Stimulated activated memory B cell treated with anti-CD40 and anti-IgM and Interleukin-4, amounts not matched to agents 10 μg/mL and 1 μg/mL and 100 μg/mL, for 72 hours (primary cell): ENCODE measurements at regions not wholly inside any gene's neighbourhood (a gene's known extent, or its start where the extent isn't known, plus 50 kb on each side); places are given as distances from the start of the nearest gene placed in this dataset.

Experiments
- ATAC-seq: fragments of 150-1000 bp; cut with Tn5 transposase; 2 replicates; pipeline ENCODE4 v1.10.0; 2021
- H3K27ac Mint-ChIP-seq: one replicate; pipeline ENCODE4 v1.8.0; 2022; ENCODE audit warnings: mild to moderate bottlenecking, mixed read lengths
- H3K27me3 Mint-ChIP-seq: one replicate; pipeline ENCODE4 v1.8.0; 2022; ENCODE audit warnings: mixed read lengths
- H3K36me3 Mint-ChIP-seq: one replicate; pipeline ENCODE4 v1.8.0; 2022; ENCODE audit warnings: mixed read lengths
- H3K4me1 Mint-ChIP-seq: one replicate; pipeline ENCODE4 v1.8.0; 2022; ENCODE audit warnings: mixed read lengths
- H3K4me3 Mint-ChIP-seq: one replicate; pipeline ENCODE4 v1.8.0; 2022; ENCODE audit warnings: mild to moderate bottlenecking, moderate library complexity, mixed read lengths
- H3K9me3 Mint-ChIP-seq: one replicate; pipeline ENCODE4 v1.8.0; 2022; ENCODE audit warnings: mixed read lengths

DNA sequence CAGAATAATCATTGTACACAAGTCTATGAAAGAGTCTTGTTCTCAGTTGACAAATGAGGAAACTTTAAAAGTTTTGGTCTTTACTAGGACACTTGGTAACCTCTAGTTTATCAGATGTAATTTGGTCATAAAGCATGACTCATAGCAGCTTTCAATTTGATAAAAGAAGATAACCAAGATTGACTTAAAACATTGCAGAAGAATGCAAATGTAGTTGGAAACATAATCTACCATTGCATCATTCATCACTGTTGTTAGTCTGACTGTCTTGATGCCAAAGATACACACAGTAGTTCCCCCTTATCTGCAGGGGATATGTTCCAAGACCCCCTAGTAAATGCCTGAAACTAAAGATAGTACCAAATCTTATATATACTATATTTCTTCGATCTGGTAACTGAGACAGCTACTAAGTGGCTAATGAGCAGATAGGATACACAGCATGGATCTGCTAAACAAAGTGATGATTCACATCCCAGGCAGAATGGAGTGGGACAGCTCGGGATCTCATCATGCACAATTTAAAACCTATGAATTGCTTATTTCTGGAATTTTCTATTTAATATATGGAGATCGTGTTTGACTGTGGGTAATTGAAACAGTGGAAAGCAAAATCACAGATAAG is 131.4 kb upstream of the CCDC68 start:
- Mint-ChIP-seq H3K9me3 (no peaks in the 10 kb centered on the region), H3K36me3 (peaks cover 12% of the 10 kb centered on the region), H3K4me3 (no peak overlapping the region), H3K27ac (peak overlapping the region; percentile 85), H3K27me3 (no peaks in the 10 kb centered on the region), H3K4me1 (peaks cover 74% of the 10 kb centered on the region)
- ATAC-seq: no peak

DNA sequence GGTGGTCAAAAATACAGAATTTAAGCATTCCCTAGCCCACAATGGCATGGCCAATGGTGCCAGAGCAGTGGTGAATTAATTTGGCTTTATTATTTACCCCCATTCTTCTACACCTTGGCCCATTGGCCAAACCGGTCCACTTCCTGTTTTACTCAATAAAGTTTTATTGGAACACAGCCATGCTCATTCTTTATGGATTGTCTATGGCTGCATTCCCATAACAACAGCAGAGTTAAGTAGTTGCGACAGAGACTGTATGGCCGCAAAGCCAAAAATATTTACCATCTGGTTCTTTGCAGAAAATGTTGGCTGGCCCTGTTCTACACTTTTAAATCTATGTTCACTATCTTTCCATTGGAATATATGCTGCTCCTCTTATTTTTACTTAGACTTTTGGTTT is 130.3 kb upstream of the CCDC68 start:
- ATAC-seq: no peak
- H3K36me3 Mint-ChIP-seq: peaks cover 12% of the 10 kb centered on the region
- H3K27ac Mint-ChIP-seq: peak overlapping the region; percentile 85
- H3K9me3 Mint-ChIP-seq: no peaks in the 10 kb centered on the region
- H3K27me3 Mint-ChIP-seq: no peaks in the 10 kb centered on the region
- no peak overlapping the region for H3K4me3 Mint-ChIP-seq
- H3K4me1 Mint-ChIP-seq: peaks cover 71% of the 10 kb centered on the region

DNA sequence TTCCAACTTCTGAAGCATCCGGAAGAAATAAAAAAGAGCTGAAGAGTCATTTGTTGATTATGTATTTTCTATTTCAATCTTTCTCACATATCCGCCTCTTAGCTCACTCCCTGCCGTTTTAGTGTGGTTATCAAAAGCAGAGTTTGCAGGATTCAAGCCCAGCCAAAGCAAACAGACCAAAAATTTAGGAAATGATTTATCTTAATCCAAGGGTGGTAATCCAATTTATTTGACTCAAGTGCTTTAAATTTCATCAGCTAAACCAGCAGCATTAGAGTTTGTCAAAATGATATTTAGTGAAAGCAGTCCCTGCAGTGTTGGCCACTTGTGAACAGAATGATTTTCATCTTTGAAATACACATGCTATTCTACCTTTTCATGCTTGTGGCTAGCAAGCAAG is 129.3 kb upstream of the CCDC68 start:
- Mint-ChIP-seq H3K36me3 (peaks cover 18% of the 10 kb centered on the region), H3K4me3 (peak overlapping the region; percentile 29), H3K27me3 (no peaks in the 10 kb centered on the region), H3K4me1 (peaks cover 70% of the 10 kb centered on the region), H3K9me3 (no peaks in the 10 kb centered on the region), H3K27ac (peak overlapping the region; percentile 85)
- ATAC-seq: no peak

DNA sequence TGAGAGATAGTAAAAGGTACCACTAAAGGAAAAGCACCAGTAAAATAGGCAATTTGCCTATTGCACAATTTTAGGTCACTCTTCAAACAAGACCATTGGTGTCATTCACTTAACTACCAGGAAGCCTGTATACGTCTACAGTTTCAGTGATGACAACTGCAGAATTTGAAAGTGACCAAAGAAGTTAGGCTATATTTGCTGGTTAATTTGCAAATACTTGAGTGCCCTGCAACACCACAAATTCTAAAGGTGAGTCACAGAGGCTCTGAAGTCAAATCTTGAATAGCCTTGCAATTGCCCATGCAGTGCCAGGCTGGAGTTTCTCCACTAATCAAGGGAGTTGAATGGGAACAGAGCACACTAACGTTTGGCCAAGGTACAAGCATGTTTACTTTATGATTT is 128.7 kb upstream of the CCDC68 start:
- Mint-ChIP-seq H3K9me3 (no peaks in the 10 kb centered on the region), H3K4me1 (peaks cover 64% of the 10 kb centered on the region), H3K4me3 (peak overlapping the region; percentile 29), H3K36me3 (peaks cover 20% of the 10 kb centered on the region), H3K27me3 (no peaks in the 10 kb centered on the region), H3K27ac (peak overlapping the region; percentile 85)
- ATAC-seq: peak; percentile 46

DNA sequence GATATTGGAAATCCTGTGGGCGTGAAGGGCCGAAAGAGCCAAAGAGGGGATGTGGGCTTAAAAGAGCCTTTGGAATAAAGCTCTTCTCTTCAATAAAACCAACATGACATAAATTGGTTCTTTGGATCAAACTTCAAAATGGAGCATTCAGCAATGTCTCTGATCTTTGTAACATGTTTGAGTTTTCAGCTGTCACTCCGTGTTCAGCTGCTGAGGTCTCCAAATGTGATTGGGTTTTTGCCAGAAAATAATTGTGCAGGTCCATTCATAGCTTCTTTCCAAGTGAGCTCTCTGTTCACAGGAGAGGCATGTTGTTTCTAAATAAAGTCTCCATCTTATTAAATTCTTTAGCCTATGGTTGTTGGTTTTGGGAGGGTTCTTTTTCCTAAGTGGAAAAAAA is 127.6 kb upstream of the CCDC68 start:
- peaks cover 17% of the 10 kb centered on the region for H3K36me3 Mint-ChIP-seq
- no peak overlapping the region for H3K4me3 Mint-ChIP-seq
- H3K27ac Mint-ChIP-seq: peak overlapping the region; percentile 85
- no peaks in the 10 kb centered on the region for H3K9me3 Mint-ChIP-seq
- peaks cover 58% of the 10 kb centered on the region for H3K4me1 Mint-ChIP-seq
- H3K27me3 Mint-ChIP-seq: no peaks in the 10 kb centered on the region
- ATAC-seq: no peak

- H3K4me3 Mint-ChIP-seq: peak overlapping the region; percentile 35
These were observed 126.5 kb upstream of the CCDC68 start for GRCh38 chr18:55085557-55086285.

DNA sequence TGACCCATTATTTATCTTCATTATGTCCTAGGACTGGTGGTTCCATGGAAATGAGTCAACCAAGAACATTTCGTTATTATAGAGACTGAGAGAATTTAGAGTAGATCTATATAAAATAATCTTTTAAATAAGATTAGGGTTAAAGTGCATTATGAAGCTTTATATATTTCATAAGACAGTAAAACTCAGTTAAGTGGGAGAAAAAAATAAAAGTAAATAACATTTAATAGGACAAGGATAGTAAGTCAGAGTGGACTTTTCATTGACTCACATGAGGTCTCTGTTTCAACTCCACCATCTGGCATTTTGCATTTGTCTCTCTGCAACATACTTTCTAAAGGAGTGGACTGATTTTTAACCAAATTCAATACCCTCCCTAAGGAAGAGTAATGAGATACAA is 125.3 kb upstream of the CCDC68 start:
- no peak for ATAC-seq
- H3K4me3 Mint-ChIP-seq: no peak overlapping the region
- no peaks in the 10 kb centered on the region for H3K27me3 Mint-ChIP-seq
- peaks cover 58% of the 10 kb centered on the region for H3K4me1 Mint-ChIP-seq
- H3K27ac Mint-ChIP-seq: peak overlapping the region; percentile 85
- H3K36me3 Mint-ChIP-seq: peaks cover 11% of the 10 kb centered on the region
- H3K9me3 Mint-ChIP-seq: no peaks in the 10 kb centered on the region

More at GRCh38 chr18:55085557-55086285, 126.5 kb upstream of the CCDC68 start:
- peak; percentile 91 for ATAC-seq
- H3K27me3 Mint-ChIP-seq: no peaks in the 10 kb centered on the region
- H3K9me3 Mint-ChIP-seq: no peaks in the 10 kb centered on the region
- H3K27ac Mint-ChIP-seq: peak overlapping the region; percentile 85
- peaks cover 65% of the 10 kb centered on the region for H3K4me1 Mint-ChIP-seq
- H3K36me3 Mint-ChIP-seq: peaks cover 17% of the 10 kb centered on the region

GRCh38 chr18:55083461-55083860 is 124.2 kb upstream of the CCDC68 start:
- no peaks in the 10 kb centered on the region for H3K9me3 Mint-ChIP-seq
- H3K36me3 Mint-ChIP-seq: peaks cover 11% of the 10 kb centered on the region
- no peaks in the 10 kb centered on the region for H3K27me3 Mint-ChIP-seq
- H3K4me1 Mint-ChIP-seq: peaks cover 52% of the 10 kb centered on the region
- no peak for ATAC-seq
- no peak overlapping the region for H3K4me3 Mint-ChIP-seq
- peak overlapping the region; percentile 91 for H3K27ac Mint-ChIP-seq

GRCh38 chr18:55079481-55080355 is 120.5 kb upstream of the CCDC68 start:
- H3K9me3 Mint-ChIP-seq: no peaks in the 10 kb centered on the region
- H3K4me1 Mint-ChIP-seq: peaks cover 27% of the 10 kb centered on the region
- ATAC-seq: no peak
- H3K4me3 Mint-ChIP-seq: no peak overlapping the region
- H3K27ac Mint-ChIP-seq: peak overlapping the region; percentile 74
- peaks cover 15% of the 10 kb centered on the region for H3K36me3 Mint-ChIP-seq
- H3K27me3 Mint-ChIP-seq: no peaks in the 10 kb centered on the region

GRCh38 chr18:55079067-55079466 is 119.8 kb upstream of the CCDC68 start:
- Mint-ChIP-seq H3K27ac (peak overlapping the region; percentile 74), H3K9me3 (no peaks in the 10 kb centered on the region), H3K27me3 (no peaks in the 10 kb centered on the region), H3K4me1 (peaks cover 25% of the 10 kb centered on the region), H3K4me3 (no peak overlapping the region), H3K36me3 (peaks cover 13% of the 10 kb centered on the region)
- no peak for ATAC-seq

- Mint-ChIP-seq H3K4me1 (peaks cover 20% of the 10 kb centered on the region), H3K27me3 (no peaks in the 10 kb centered on the region), H3K9me3 (no peaks in the 10 kb centered on the region), H3K27ac (no peak overlapping the region), H3K4me3 (no peak overlapping the region), H3K36me3 (peaks cover 9% of the 10 kb centered on the region)
- ATAC-seq: no peak
These were observed 119.2 kb upstream of the CCDC68 start for GRCh38 chr18:55078303-55078932.

DNA sequence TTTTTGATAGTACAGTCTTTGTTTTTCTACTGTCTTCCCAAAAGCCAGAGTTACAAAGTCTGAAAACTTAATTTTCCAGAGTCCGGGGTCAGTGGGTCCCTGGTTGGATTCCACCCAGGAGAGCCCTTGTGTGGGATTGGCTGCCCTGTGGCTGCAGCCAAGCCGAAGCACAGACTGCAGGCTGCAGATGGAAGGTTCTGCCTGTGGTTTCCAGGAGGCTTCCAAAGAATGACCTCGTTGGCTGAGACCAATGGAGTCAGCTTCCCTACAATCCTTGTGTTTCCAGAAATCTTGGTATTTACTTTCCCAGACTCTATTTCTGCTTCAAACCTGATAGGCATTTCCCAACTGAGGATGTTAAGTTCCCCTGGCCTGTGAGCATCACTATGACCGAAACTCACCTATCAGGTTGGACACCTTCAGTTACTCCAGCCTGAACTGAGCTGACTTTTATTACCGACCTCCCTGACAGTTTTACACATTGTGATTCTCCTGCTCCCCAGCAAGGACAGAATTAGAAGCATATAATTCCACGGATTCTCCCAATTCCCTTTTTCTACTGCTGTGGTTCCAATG is 117.5 kb upstream of the CCDC68 start:
- Mint-ChIP-seq H3K27ac (peak overlapping the region; percentile 4), H3K9me3 (peaks cover 6% of the 10 kb centered on the region), H3K27me3 (no peaks in the 10 kb centered on the region), H3K4me1 (peaks cover 29% of the 10 kb centered on the region), H3K36me3 (peaks cover 13% of the 10 kb centered on the region), H3K4me3 (no peak overlapping the region)
- no peak for ATAC-seq

- H3K4me3 Mint-ChIP-seq: no peak overlapping the region
These were observed 114.6 kb upstream of the CCDC68 start for GRCh38 chr18:55073834-55074233.

DNA sequence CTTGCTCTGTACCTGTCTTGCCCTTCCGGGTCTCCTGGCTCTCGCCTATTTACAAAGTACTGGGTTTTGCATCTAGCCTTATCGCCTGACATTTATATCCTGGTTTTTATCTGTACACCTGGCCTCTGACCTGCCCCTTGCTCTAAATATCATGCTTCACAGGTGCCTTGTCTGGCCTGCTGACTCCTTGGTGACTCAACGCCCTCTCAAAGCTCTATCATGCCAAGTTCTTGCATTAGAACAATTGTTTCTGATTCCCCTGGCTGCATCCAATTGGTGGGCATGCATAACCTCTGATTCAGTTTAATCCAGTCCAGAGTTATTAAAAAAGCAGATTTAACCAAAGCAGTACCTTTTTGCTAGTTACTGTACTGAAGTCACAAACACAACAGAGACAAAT is 113.9 kb upstream of the CCDC68 start:
- no peaks in the 10 kb centered on the region for H3K27me3 Mint-ChIP-seq
- peak overlapping the region; percentile 94 for H3K27ac Mint-ChIP-seq
- H3K4me1 Mint-ChIP-seq: peaks cover 57% of the 10 kb centered on the region
- no peak for ATAC-seq
- peak overlapping the region; percentile 69 for H3K4me3 Mint-ChIP-seq
- peaks cover 21% of the 10 kb centered on the region for H3K36me3 Mint-ChIP-seq
- peaks cover 6% of the 10 kb centered on the region for H3K9me3 Mint-ChIP-seq

More at GRCh38 chr18:55073834-55074233, 114.6 kb upstream of the CCDC68 start:
- peaks cover 17% of the 10 kb centered on the region for H3K36me3 Mint-ChIP-seq
- H3K27ac Mint-ChIP-seq: peak overlapping the region; percentile 94
- H3K4me1 Mint-ChIP-seq: peaks cover 49% of the 10 kb centered on the region
- H3K9me3 Mint-ChIP-seq: peaks cover 6% of the 10 kb centered on the region
- H3K27me3 Mint-ChIP-seq: no peaks in the 10 kb centered on the region
- ATAC-seq: no peak

- Mint-ChIP-seq H3K4me3 (peak overlapping the region; percentile 69), H3K36me3 (peaks cover 24% of the 10 kb centered on the region), H3K27ac (peak overlapping the region; percentile 94), H3K9me3 (peaks cover 6% of the 10 kb centered on the region), H3K4me1 (peaks cover 60% of the 10 kb centered on the region), H3K27me3 (no peaks in the 10 kb centered on the region)
- no peak for ATAC-seq
These were observed 113.4 kb upstream of the CCDC68 start for GRCh38 chr18:55072698-55073097.
